ENCODE measurements at regions not wholly inside any gene's neighbourhood (a gene's known extent, or its start where the extent isn't known, plus 50 kb on each side); places are given as distances from the start of the nearest gene placed in this dataset.

DNA sequence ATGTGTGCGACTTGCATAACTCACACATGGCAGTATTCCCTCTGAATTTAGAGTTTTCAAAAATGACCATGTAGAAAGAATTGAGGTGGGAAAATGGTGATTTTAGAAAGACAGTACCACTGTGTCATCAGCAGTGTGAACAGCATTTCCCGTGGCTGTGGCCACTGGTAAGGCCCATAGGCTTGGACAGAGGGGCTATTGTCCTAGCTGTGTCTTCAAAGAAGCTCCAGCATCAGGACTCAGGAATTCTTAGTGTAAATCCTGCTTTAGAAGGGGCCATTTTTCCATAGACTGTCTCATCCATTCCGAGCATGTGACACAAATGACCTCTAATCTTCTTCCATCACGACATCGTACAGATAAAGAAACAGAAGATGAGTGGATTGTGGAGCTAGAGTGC is 119.3 kb upstream of the BACE2 start:
- TF ChIP-seq, protein P1, sequence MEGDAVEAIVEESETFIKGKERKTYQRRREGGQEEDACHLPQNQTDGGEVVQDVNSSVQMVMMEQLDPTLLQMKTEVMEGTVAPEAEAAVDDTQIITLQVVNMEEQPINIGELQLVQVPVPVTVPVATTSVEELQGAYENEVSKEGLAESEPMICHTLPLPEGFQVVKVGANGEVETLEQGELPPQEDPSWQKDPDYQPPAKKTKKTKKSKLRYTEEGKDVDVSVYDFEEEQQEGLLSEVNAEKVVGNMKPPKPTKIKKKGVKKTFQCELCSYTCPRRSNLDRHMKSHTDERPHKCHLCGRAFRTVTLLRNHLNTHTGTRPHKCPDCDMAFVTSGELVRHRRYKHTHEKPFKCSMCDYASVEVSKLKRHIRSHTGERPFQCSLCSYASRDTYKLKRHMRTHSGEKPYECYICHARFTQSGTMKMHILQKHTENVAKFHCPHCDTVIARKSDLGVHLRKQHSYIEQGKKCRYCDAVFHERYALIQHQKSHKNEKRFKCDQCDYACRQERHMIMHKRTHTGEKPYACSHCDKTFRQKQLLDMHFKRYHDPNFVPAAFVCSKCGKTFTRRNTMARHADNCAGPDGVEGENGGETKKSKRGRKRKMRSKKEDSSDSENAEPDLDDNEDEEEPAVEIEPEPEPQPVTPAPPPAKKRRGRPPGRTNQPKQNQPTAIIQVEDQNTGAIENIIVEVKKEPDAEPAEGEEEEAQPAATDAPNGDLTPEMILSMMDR (IDR thresholded peaks at IDR 0.05; ENCODE audit: low read length), result no peak
- no peak for TF ChIP-seq EZH2 (IDR thresholded peaks at IDR 0.05; ENCODE audit: borderline replicate concordance, low read length)
